HG03565 (cell line): ENCODE measurements at regions not wholly inside any gene's neighbourhood (a gene's known extent, or its start where the extent isn't known, plus 50 kb on each side); places are given as distances from the start of the nearest gene placed in this dataset.

Source experiments
- ATAC-seq: cut with Tn5 transposase; IDR thresholded peaks from one replicate; pipeline ENCODE4 v1.9.1; 2021; ENCODE audit warnings: mild to moderate bottlenecking, moderate library complexity; ENCODE audit not compliant: unreplicated experiment

DNA sequence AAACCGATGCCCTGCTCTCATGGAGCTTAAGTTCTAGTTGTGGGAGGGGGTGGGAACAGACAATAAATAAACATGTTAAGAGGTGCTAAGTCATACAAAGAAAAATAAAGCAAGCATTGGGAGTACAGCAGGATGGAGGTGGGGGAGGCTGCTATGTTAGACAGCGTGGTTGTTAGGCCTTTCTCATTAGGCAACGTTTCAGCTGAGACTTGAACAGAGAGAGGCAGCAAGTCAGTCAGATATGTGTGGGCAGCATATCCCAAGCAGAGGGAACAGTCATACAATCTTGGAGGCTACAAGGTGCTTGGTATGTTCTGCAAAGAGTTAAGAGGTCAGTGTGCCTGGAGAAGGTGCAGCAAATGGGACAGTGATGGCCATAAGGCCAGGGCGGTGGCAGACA lies 97.7 kb upstream of the CCDC196 start:
- ATAC-seq = no peak

DNA sequence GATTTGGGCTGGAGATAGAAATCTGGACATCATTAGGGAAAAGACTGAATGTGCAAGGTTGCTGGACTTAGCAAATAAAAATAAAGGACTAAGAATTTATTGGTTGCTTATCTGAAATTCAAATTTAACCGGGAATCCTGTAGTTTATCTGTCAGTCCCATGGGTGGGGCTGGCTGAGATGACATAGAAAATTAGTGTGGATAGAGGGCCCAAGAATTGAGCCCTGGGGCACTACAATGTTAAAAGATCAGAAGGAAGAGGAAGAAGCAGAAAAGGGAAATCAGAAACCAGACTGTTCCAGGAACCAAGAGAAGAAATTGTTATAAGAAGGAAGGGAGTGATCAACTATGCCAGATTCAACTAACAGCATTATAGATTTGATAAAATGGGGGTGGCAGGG lies 96.7 kb upstream of the CCDC196 start:
- ATAC-seq = no peak

DNA sequence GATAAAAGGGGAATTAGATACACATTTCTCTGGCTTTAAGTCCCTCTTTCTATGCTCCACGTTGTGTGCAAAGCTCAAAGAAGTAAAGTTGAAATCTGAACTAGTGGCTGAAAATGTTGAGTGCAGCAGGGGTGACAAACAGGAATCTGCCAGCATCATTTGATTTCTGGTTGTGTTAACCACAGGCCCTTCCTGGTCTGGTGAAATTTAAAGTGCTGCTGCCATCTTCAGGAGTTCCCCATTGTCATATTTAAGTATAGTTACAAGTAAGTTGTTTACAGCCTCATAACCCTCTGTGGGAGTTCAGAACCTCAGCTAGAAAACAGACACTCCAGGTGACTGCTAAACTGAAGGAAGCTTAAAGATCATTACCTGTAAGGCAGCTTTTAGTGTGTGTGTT lies 90.9 kb upstream of the CCDC196 start:
- ATAC-seq = no peak

DNA sequence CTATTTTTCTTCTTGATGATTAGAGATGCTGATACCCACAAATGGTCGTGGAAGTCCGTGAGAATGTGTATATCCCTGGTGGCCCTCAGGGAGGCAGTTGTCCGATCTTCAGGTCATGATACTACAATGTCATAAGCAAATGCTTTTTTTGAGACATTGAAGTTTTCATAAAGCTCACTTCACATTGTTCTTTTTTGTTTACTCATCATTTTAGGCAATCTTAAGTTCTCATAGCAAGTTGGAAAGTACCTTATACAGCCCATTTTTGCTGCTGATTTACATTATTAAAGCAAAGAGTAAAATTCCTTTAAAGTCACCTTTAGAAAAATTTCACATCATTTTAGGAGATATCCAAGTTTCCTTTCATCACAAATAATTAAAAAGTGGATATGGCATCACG lies 90.0 kb upstream of the CCDC196 start:
- ATAC-seq = no peak

DNA sequence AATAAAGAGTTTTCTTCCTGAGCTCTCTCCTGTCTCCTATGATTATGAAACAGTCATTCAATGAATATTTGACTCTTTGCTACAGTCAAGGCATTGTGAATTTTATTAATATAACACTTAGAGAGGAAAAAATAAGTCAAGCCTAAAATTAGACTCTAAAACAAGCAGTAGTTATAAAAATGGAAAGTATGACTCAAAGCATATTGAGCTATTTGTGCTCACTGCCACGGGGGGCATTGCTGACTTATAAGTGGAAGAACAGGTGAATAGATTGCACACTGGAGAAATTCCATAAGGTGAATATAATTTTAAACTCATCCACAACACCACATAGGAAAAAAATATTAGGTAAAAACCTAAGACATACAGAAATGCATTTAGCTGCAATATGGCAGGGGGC lies 87.7 kb upstream of the CCDC196 start:
- ATAC-seq = no peak

DNA sequence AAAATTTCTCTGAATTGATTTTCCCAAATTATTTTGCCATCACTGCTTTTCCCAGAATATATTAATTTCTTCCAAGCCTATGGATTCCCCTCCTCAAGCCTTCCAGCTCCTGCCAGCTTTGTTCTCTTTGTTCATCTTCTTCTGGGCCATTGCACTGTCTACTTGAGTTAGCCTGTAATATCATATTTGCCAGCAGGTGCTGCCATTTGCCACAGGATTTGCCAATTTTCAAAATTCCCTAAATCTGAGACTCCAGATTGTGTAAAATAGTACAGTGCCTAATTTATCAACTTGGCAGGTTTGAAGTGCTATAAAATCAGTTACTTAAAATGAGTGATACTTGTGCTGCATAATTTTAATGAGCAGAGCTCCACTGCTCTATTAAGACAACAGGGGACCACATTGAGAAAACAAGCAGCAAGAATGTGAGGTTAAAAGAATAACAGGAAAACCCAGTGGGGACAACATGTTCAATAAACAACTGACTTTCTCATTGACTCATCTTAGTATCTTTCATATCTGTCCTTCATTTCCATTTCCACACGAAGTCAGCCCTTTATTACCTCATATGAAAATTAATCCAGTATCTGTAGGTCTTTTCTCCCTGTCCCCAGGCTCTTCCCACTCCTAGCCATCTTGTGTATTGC lies 84.6 kb upstream of the CCDC196 start:
- no peak for ATAC-seq

DNA sequence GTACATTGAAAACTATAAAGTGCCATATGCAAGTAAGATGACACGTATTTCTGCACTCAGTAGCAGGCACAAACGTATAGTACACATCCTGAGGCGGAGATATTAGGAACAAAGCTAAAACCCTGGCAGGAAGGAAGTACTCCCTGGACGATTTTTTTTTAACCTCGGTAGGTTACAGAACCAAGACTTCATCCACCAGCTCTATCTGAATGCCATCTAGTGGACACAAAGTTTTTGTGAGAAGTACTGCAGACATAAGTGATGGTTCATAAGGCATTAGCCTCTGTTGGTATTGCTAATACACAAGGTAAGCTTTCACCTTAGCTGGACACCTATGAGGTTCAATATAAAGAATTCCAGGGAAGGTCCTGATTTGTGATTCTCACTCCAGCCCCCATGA lies 83.0 kb upstream of the CCDC196 start:
- no peak for ATAC-seq

DNA sequence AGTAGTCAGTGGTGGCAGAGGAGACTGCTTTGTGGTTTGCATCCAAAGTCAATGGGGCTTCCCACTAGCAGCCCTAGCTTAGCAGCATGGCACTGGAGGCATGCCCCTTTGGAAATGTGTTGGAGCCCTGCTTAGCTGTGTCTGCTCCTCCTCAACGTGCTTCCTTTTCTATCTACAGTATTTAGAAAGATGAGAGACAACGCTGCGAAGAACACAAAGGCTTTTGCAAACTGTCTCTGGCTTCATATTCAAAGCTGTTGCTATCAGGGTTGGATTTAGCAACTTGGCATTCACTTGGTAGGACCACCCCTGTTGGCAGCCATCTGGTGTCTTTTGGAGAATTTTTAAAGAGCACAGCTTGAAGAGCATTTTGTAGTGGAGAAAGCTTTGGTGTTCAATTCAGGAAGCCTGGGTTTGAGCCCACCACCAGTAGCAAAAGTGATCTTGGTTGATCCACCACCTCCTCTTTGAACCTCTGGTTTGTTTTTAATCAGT lies 82.1 kb upstream of the CCDC196 start:
- no peak for ATAC-seq

DNA sequence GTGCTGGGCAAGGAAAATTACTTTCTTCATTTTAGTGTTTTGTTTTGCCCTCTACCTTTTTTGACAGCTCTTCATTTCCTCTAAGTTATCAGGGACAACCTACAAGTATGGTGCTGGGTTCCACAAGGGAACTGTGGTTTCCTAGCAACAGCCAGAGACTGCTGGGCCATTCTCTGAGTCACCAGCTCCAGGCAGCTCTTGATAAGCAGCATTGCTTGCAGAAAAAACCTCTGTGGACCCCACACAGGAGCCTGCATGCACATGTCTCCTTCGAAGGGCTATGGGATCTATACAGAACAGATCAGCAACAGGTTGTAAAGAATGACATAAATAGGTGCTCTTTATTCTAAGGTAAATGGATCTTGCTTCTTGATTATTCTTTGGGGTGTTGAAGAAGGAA lies 81.0 kb upstream of the CCDC196 start:
- no peak for ATAC-seq

DNA sequence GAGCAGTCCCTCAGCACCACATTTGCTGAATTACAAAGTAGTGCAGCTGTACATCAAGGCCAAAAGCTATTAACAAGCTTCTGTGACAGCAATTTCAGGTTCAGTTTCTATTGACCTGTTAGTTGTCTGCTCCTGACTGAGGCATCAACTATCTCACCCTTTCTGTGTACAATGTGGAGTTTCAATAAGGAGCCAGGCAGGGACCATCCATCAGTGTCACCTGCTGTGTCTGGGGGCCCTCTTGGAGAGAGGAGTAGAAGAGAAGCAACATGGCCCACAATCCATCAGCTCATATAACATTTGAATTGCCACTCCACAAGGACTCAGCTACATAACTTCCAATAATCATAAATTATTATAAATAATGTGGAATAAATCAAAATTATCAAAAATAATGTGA lies 72.3 kb upstream of the CCDC196 start:
- no peak for ATAC-seq

DNA sequence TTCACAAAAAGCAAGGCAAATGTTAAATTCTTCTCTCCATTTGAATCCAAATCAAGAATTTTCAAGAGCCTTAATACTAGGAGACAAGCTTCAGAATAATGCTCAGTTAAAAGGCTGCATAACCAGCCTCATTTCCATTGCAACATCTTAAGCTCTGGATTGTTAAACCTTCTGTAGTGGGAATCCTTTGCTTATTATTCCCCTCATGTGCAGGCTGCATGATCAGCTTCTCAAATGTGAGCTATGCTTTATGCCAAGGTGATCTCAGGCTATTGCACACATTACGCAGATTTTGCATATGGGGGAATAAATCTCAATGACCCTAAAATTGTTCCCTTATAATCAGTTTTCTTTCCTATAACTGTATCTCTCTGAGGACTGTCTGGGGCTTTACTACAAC lies 71.7 kb upstream of the CCDC196 start:
- no peak for ATAC-seq

DNA sequence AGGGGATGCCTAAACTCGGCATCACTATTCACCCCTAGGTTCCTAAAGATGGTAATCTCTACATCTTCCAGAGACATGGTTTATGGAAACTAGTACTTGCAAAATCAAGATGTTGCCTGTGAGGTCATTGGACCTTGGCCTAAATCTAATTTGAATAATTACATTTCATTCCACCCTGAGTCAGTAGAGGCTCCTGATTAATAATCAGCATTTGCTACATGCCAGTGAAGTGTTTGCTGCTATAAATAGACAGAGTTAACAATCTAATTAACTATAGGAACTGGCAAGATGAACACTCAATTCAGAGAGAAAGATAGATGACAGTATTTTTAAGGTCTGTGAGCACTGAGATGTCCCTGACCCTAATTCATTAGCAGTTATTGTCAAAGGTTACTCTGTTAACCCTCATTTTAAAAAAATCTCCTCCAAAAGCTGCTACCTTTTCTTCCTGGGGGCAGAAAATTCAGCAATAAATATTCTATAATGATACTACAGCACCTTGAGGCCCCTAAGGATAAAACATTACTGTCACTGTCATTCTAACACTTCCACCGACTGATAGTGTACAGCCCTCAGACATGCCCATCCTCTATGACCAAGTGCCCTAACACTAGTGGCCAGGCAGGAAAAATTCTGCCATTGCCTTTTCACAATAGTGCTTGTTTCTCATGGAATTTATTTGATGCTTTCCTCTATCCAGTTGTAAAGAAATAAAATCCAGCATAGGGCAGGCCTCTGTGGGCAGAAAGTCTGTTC lies 65.7 kb upstream of the CCDC196 start:
- ATAC-seq = no peak

DNA sequence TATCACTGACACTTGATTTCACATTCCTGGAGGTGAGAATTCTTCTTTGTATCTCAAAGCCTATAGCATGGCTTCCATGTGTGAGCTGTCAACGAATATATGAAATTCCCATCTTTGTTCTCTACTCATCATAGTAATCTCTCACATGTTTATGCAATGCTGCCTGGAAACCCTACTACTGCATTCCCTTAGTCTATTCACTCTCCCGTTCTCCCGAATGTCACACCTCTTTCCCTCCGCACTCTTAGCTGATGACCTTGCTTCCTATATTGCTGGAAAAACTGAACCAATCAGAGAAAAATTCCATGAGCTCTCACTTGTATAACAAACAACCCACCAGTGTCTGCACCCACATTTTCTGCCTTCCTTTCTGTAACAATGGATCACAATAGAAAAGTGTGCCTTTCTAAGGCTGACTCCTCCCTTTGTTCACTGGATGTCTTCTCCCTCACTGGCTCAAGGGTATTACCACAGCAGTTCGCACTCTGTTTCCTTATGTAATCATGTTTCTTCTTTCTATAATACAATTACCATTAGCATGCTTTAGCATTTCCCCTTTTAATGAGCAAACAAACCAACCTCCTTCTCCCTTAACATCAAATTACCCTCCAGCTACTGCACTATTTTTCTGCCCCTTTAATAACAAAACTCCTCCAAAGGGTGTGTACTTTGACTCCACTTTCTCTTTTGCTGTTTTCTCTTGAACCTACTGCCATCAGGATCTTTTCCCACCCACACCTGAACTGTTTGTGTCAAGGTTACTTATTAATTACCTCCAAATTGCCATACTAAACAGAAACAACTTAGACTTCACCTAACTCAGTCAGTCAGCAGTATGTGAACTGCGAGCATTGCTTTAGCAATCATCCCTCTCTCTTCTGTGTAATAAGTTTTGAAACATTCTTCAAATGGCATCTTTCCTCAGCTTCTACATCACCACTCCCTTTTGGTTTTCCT lies 63.9 kb upstream of the CCDC196 start:
- ATAC-seq = no peak

DNA sequence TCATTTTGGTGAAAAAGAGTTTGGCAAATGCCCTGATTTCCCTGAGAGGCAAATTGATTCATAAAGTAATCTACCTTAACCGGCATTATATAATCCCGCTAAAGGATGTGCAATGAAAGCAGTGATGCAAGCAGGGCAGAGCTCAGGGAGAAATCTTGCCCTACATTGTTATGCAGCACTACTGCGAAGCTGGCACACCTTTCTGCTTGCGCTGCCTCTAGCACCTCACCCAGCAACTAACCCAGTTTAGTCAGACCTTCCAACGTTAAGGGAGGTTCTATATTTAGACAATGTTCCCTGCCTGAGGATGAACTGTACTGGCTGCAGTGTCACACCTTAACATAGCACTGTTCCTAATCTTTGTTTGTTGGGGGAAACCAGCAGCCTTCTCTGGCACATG lies 60.8 kb upstream of the CCDC196 start:
- ATAC-seq = no peak

DNA sequence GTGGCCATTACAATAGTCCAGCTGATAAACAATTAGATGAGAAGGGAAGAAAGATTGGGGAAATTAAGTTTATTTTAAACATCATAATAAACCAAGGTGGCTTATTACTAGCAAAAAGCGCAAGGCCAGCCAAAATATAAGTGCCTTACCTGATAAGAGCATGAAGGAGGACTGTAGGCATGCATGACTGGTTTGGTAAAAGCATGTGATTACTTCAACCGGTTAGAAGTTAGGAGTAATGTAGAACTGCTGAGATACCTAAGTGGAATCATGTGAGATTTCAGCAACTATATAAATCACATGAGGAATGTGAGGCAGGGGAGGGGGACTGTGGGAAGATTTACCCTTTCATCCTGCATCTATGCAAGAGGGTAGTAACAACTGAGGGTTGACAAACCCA lies 59.7 kb upstream of the CCDC196 start:
- ATAC-seq = no peak

DNA sequence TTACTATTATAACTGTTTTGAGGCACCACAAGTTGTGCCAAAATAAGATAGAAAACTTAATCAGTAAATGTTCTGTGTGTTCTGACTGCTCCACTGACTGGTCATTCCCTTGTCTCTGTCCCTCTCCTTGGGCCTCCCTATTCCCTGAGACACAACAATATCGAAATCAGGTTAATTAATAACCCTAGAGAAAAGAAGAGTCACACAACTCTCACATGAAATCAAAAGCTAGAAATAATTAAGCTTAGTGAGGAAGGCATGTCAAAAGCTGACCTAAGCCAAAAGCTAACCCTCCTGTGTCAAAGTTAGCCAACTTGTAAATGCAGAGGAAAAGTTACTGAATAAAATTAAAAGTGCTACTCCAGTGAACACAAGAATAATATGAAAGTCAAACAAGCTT lies 53.8 kb upstream of the CCDC196 start:
- ATAC-seq = no peak

DNA sequence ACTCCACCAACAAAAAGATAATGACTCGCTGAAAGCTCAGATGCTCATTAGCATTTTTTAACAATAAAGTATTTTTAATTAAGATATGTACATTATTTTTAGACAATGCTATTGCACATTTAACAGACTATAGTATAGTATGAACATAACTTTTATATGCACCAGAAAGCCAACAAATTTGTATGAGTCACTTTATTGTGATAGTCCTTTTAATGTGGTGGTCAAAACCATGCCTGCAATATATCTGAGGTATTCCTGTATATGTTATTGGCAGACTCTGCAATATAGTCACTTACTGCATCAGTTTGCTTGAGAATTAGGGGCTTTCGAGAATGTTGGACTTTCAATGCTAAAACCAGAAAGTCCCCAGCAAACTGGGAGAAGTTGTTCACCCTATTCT lies 51.7 kb upstream of the CCDC196 start:
- ATAC-seq = no peak

DNA sequence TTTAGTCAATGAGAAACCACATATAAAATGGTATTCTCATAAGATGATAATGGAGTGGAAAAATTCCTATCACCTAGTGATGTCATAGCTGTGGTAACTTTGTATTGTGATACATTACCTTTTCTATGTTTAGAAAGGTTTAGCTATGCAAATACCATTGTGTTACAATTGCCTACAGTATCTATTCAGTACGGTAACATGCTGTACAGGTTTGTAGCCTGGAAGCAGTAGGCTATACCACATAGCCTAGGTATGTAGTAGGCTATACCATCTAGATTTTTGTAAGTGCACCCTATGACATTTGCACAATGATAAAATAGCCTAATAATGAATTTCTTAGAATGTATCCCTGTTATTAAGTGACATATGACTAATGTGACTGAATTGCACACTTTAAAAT lies 50.5 kb upstream of the CCDC196 start:
- ATAC-seq = no peak
